Erythroblast (primary cell): ENCODE measurements at regions not wholly inside any gene's neighbourhood (a gene's known extent, or its start where the extent isn't known, plus 50 kb on each side); places are given as distances from the start of the nearest gene placed in this dataset.

ENCODE experiments used
- GATA1 ChIP-seq: IDR thresholded peaks from 2 replicates; pipeline ENCODE4 v1.6.1; 2011; ENCODE audit warnings: low read depth, mild to moderate bottlenecking, control low read depth, low read length, moderate library complexity
- POLR2A ChIP-seq: IDR thresholded peaks from 2 replicates; pipeline ENCODE4 v1.6.1; 2011; ENCODE audit warnings: mild to moderate bottlenecking, low read length

GRCh38 chr3:107209302-107209990, 167.8 kb upstream of the CCDC54 start:
- TF ChIP-seq POLR2A (no peak), GATA1 (no peak)
